ENCODE measurements at regions not wholly inside any gene's neighbourhood (a gene's known extent, or its start where the extent isn't known, plus 50 kb on each side); places are given as distances from the start of the nearest gene placed in this dataset.

GRCh38 chr9:96125624-96126023 lies 176.4 kb downstream of the HSD17B3 start:
- Histone ChIP-seq H3K36me3 (ENCODE audit: control insufficient read depth, insufficient read depth, low read length) (no peaks in the 10 kb centered on the region), H3K4me3 (ENCODE audit: low read depth, low read length) (no peak overlapping the region), H3K27me3 (ENCODE audit: control insufficient read depth, insufficient read depth, low read length) (peaks cover 2% of the 10 kb centered on the region)
- DNase-seq (ENCODE audit: low read depth) = no peak
- no peak for TF ChIP-seq CTCF (IDR thresholded peaks at IDR 0.05; ENCODE audit: insufficient read depth, low read length, poor library complexity, severe bottlenecking)

GRCh38 chr9:96122751-96123150 lies 179.2 kb downstream of the HSD17B3 start:
- peaks cover 2% of the 10 kb centered on the region for H3K27me3 ChIP-seq (ENCODE audit: control insufficient read depth, insufficient read depth, low read length)
- no peak for TF ChIP-seq CTCF (IDR thresholded peaks at IDR 0.05; ENCODE audit: insufficient read depth, low read length, poor library complexity, severe bottlenecking)
- no peak for DNase-seq (ENCODE audit: low read depth)

GRCh38 chr9:96122282-96122681 lies 179.7 kb downstream of the HSD17B3 start:
- H3K4me3 ChIP-seq (ENCODE audit: low read depth, low read length) = no peak overlapping the region
- no peak for TF ChIP-seq CTCF (IDR thresholded peaks at IDR 0.05; ENCODE audit: insufficient read depth, low read length, poor library complexity, severe bottlenecking)
- peaks cover 2% of the 10 kb centered on the region for H3K27me3 ChIP-seq (ENCODE audit: control insufficient read depth, insufficient read depth, low read length)
- DNase-seq (ENCODE audit: low read depth) = no peak
- no peaks in the 10 kb centered on the region for H3K36me3 ChIP-seq (ENCODE audit: control insufficient read depth, insufficient read depth, low read length)

More at GRCh38 chr9:96122751-96123150, 179.2 kb downstream of the HSD17B3 start:
- Histone ChIP-seq H3K4me3 (ENCODE audit: low read depth, low read length) (no peak overlapping the region), H3K36me3 (ENCODE audit: control insufficient read depth, insufficient read depth, low read length) (no peaks in the 10 kb centered on the region)

GRCh38 chr9:96121136-96121535 lies 180.8 kb downstream of the HSD17B3 start:
- no peak for TF ChIP-seq CTCF (IDR thresholded peaks at IDR 0.05; ENCODE audit: insufficient read depth, low read length, poor library complexity, severe bottlenecking)
- H3K27me3 ChIP-seq (ENCODE audit: control insufficient read depth, insufficient read depth, low read length) = no peaks in the 10 kb centered on the region
- DNase-seq (ENCODE audit: low read depth) = no peak
- H3K4me3 ChIP-seq (ENCODE audit: low read depth, low read length) = no peak overlapping the region
- no peaks in the 10 kb centered on the region for H3K36me3 ChIP-seq (ENCODE audit: control insufficient read depth, insufficient read depth, low read length)

- no peak overlapping the region for H3K4me3 ChIP-seq (ENCODE audit: low read depth, low read length)
- DNase-seq (ENCODE audit: low read depth) = no peak
- H3K36me3 ChIP-seq (ENCODE audit: control insufficient read depth, insufficient read depth, low read length) = no peaks in the 10 kb centered on the region
- no peaks in the 10 kb centered on the region for H3K27me3 ChIP-seq (ENCODE audit: control insufficient read depth, insufficient read depth, low read length)
- no peak for TF ChIP-seq CTCF (IDR thresholded peaks at IDR 0.05; ENCODE audit: insufficient read depth, low read length, poor library complexity, severe bottlenecking)
Observed at GRCh38 chr9:96117398-96118080, 184.4 kb downstream of the HSD17B3 start.
